Aorta (tissue), 5 donors: ENCODE measurements at regions not wholly inside any gene's neighbourhood (a gene's known extent, or its start where the extent isn't known, plus 50 kb on each side); places are given as distances from the start of the nearest gene placed in this dataset.

ENCODE experiments used
- ATAC-seq: fragments of 200-7000 bp; cut with Tn5 transposase; one replicate; pipeline ENCODE4 v1.9.1; 2022; ENCODE audit warnings: moderate library complexity; ENCODE audit not compliant: low FRiP score
- DNase-seq, 2 donors: peaks; one replicate each; pipeline ENCODE4 v3.0.0-alpha.2; 2020
- H3K27ac ChIP-seq, 2 donors: one replicate each; pipeline ENCODE4 v1.5.1; 2013; ENCODE audit warnings: low read length in 2 of 2, mild to moderate bottlenecking in 2 of 2, moderate library complexity in 2 of 2, control low read depth in 1 of 2, inconsistent platforms in 1 of 2, low read depth in 1 of 2
- H3K27me3 ChIP-seq, 2 donors: one replicate each; pipeline ENCODE4 v1.6.1; 2013; ENCODE audit warnings: control low read depth in 1 of 2, low read length in 1 of 2, mild to moderate bottlenecking in 1 of 2, moderate library complexity in 1 of 2; ENCODE audit not compliant: insufficient read depth in 2 of 2, control insufficient read depth in 1 of 2
- H3K36me3 ChIP-seq, 2 donors: one replicate each; pipeline ENCODE4 v1.6.1; 2013; ENCODE audit warnings: control low read depth in 1 of 2, low read length in 1 of 2, mild to moderate bottlenecking in 1 of 2; ENCODE audit not compliant: insufficient read depth in 2 of 2, control insufficient read depth in 1 of 2
- H3K4me1 ChIP-seq, 2 donors: one replicate each; pipeline ENCODE4 v1.6.1; 2013; ENCODE audit warnings: low read length in 2 of 2, control low read depth in 1 of 2, mild to moderate bottlenecking in 1 of 2, moderate library complexity in 1 of 2; ENCODE audit not compliant: insufficient read depth in 2 of 2, control insufficient read depth in 1 of 2
- H3K4me3 ChIP-seq, 2 donors: one replicate each; pipeline ENCODE4 v1.5.1; 2013; ENCODE audit warnings: low read length in 2 of 2, control low read depth in 1 of 2, mild to moderate bottlenecking in 1 of 2
- H3K9me3 ChIP-seq: one replicate; pipeline ENCODE4 v1.6.1; 2013; ENCODE audit warnings: mild to moderate bottlenecking, low read length; ENCODE audit not compliant: control insufficient read depth
- WGBS, 2 donors: extraction: QIAGEN DNeasy Blood & Tissue Kit; methylation state at CpG; one replicate each; pipeline ENCODE4 v1.1.7; 2013; 5-methylcytosine and 5-hydroxymethylcytosine counted together
- intact Hi-C, 2 donors: fragments of 100-400 bp; cut with DNase I; formaldehyde crosslinking; loops; one replicate each; pipeline versions ENCODE4 v1.14.2 to v1.15.0; 2022
- donor health status: healthy with polysubstance abuse.
- donor health status: Bipolar disorder and iron deficiency.
- donor health status: DM: no; HTN: no; CAD: no.
- donor health status: DM: no; HTN: no; CAD: no.
- donor health status: DM: yes; HTN: yes; CAD: no.

- Histone ChIP-seq H3K9me3 (no peaks in the 10 kb centered on the region), H3K36me3 (no peaks in the 10 kb centered on the region), H3K4me3 (no peak overlapping the region), H3K27ac (no peak overlapping the region), H3K27me3 (no peaks in the 10 kb centered on the region), H3K4me1 (no peaks in the 10 kb centered on the region)
- 73 to 79% methylated on average over 1 of the region's 1 CpG for WGBS, 2 donors
- ATAC-seq, result no peak
- intact Hi-C loops, result no loop called here
- DNase-seq, result no peak
These were observed 125.2 kb downstream of the BMP2 start for GRCh38 chr20:6892724-6893123.

GRCh38 chr20:6898928-6899327, 131.4 kb downstream of the BMP2 start:
- H3K9me3 ChIP-seq, result no peaks in the 10 kb centered on the region
- no peaks in the 10 kb centered on the region for H3K36me3 ChIP-seq
- H3K27ac ChIP-seq, result no peak overlapping the region
- 60 to 63% methylated on average over 3 of the region's 3 CpGs for WGBS, 2 donors
- DNase-seq (no peak), ATAC-seq (no peak)
- H3K4me3 ChIP-seq, result no peak overlapping the region
- no peaks in the 10 kb centered on the region for H3K4me1 ChIP-seq
- no peaks in the 10 kb centered on the region for H3K27me3 ChIP-seq
- intact Hi-C loops, result no loop called here

GRCh38 chr20:6906871-6907270, 139.4 kb downstream of the BMP2 start:
- Histone ChIP-seq H3K4me1 (no peaks in the 10 kb centered on the region), H3K27me3 (no peaks in the 10 kb centered on the region), H3K9me3 (no peaks in the 10 kb centered on the region), H3K36me3 (no peaks in the 10 kb centered on the region), H3K27ac (no peak overlapping the region), H3K4me3 (no peak overlapping the region)
- 33 to 38% methylated on average over 2 of the region's 2 CpGs for WGBS, 2 donors
- ATAC-seq (no peak), DNase-seq (no peak)
- intact Hi-C loops, result no loop called here

GRCh38 chr20:6908673-6909072, 141.2 kb downstream of the BMP2 start:
- intact Hi-C loops, result no loop called here
- H3K9me3 ChIP-seq, result no peaks in the 10 kb centered on the region
- H3K27ac ChIP-seq, result no peak overlapping the region
- no peak for ATAC-seq
- no peak overlapping the region for H3K4me3 ChIP-seq
- no peaks in the 10 kb centered on the region for H3K4me1 ChIP-seq
- no peaks in the 10 kb centered on the region for H3K36me3 ChIP-seq
- 61 to 63% methylated on average over 2 of the region's 2 CpGs for WGBS, 2 donors
- no peaks in the 10 kb centered on the region for H3K27me3 ChIP-seq
- no peak for DNase-seq

GRCh38 chr20:6909608-6910007, 142.1 kb downstream of the BMP2 start:
- Histone ChIP-seq H3K9me3 (no peaks in the 10 kb centered on the region), H3K4me1 (no peaks in the 10 kb centered on the region), H3K4me3 (no peak overlapping the region), H3K36me3 (no peaks in the 10 kb centered on the region), H3K27me3 (no peaks in the 10 kb centered on the region), H3K27ac (no peak overlapping the region)
- WGBS, 2 donors, result 80 to 89% methylated on average over 3 of the region's 3 CpGs
- ATAC-seq (no peak), DNase-seq (no peak)
- intact Hi-C loops, result no loop called here

GRCh38 chr20:6914986-6915385, 147.5 kb downstream of the BMP2 start:
- 47 to 63% methylated on average over 4 of the region's 4 CpGs for WGBS, 2 donors
- H3K27ac ChIP-seq, result no peak overlapping the region
- H3K36me3 ChIP-seq, result no peaks in the 10 kb centered on the region
- intact Hi-C loops, result no loop called here
- ATAC-seq, result no peak
- no peak overlapping the region for H3K4me3 ChIP-seq
- no peak for DNase-seq
- no peaks in the 10 kb centered on the region for H3K9me3 ChIP-seq
- H3K4me1 ChIP-seq, result no peaks in the 10 kb centered on the region
- H3K27me3 ChIP-seq, result no peaks in the 10 kb centered on the region

- DNase-seq, result no peak
- Histone ChIP-seq H3K4me1 (peaks cover 0 to 3% of the 10 kb centered on the region in 2 donors), H3K27me3 (no peaks in the 10 kb centered on the region), H3K9me3 (no peaks in the 10 kb centered on the region), H3K27ac (no peak overlapping the region), H3K4me3 (no peak overlapping the region), H3K36me3 (no peaks in the 10 kb centered on the region)
- intact Hi-C loops, result no loop called here
- ATAC-seq, result no peak
- 88 to 99% methylated on average over 1 of the region's 1 CpG for WGBS, 2 donors
These were observed 149.5 kb downstream of the BMP2 start for GRCh38 chr20:6916938-6917337.

GRCh38 chr20:6919792-6920468, 152.4 kb downstream of the BMP2 start:
- 58 to 62% methylated on average over 6 of the region's 6 CpGs for WGBS, 2 donors
- ATAC-seq (no peak), DNase-seq (no peak)
- intact Hi-C loops, result no loop called here
- H3K36me3 ChIP-seq, result no peaks in the 10 kb centered on the region
- no peak overlapping the region for H3K4me3 ChIP-seq
- peaks cover 0 to 3% of the 10 kb centered on the region in 2 donors for H3K4me1 ChIP-seq
- H3K9me3 ChIP-seq, result no peaks in the 10 kb centered on the region
- no peaks in the 10 kb centered on the region for H3K27me3 ChIP-seq
- H3K27ac ChIP-seq, result no peak overlapping the region

- 70 to 73% methylated on average over 9 of the region's 9 CpGs for WGBS, 2 donors
- ATAC-seq (no peak), DNase-seq (no peak)
- peaks cover 0 to 3% of the 10 kb centered on the region in 2 donors for H3K4me1 ChIP-seq
- no peak overlapping the region for H3K4me3 ChIP-seq
- intact Hi-C loops, result no loop called here
- H3K36me3 ChIP-seq, result no peaks in the 10 kb centered on the region
- no peaks in the 10 kb centered on the region for H3K27me3 ChIP-seq
- no peaks in the 10 kb centered on the region for H3K9me3 ChIP-seq
- no peak overlapping the region for H3K27ac ChIP-seq
These were observed 153.6 kb downstream of the BMP2 start for GRCh38 chr20:6920991-6921613.
